HFFc6 (cell line): ENCODE measurements at regions not wholly inside any gene's neighbourhood (a gene's known extent, or its start where the extent isn't known, plus 50 kb on each side); places are given as distances from the start of the nearest gene placed in this dataset.
"Not testable (repeated sequence)": the region's sequence is repeated elsewhere in the genome, so short reads cannot be mapped to it uniquely, and the experiment has no call there.

Experiments
- DNase-seq: peaks from one replicate; pipeline ENCODE4 v3.0.0-alpha.2; 2018
- H3K27ac Mint-ChIP-seq: 2 replicates; pipeline ENCODE4 v1.8.0; 2020; ENCODE audit warnings: mild to moderate bottlenecking, mixed read lengths
- H3K27me3 Mint-ChIP-seq: 2 replicates; pipeline ENCODE4 v1.8.0; 2021; ENCODE audit warnings: mild to moderate bottlenecking, moderate library complexity, mixed read lengths; ENCODE audit not compliant: insufficient read depth
- H3K36me3 Mint-ChIP-seq: 2 replicates; pipeline ENCODE4 v1.8.0; 2021; ENCODE audit warnings: low read depth, mixed read lengths
- H3K4me1 Mint-ChIP-seq: 2 replicates; pipeline ENCODE4 v1.8.0; 2020; ENCODE audit warnings: low read depth, mixed read lengths
- H3K4me3 Mint-ChIP-seq: 2 replicates; pipeline ENCODE4 v1.8.0; 2020; ENCODE audit warnings: mild to moderate bottlenecking, moderate library complexity, mixed read lengths
- H3K9me3 Mint-ChIP-seq: 2 replicates; pipeline ENCODE4 v1.8.0; 2020; ENCODE audit warnings: mild to moderate bottlenecking, mixed read lengths
- TF ChIP-seq, protein P1 (sequence below): fragments of 200-600 bp; sonication (generic); IDR thresholded peaks from 2 replicates; pipeline ENCODE4 v1.5.0; 2021; ENCODE audit warnings: antibody characterized with exemption, mild to moderate bottlenecking

DNA sequence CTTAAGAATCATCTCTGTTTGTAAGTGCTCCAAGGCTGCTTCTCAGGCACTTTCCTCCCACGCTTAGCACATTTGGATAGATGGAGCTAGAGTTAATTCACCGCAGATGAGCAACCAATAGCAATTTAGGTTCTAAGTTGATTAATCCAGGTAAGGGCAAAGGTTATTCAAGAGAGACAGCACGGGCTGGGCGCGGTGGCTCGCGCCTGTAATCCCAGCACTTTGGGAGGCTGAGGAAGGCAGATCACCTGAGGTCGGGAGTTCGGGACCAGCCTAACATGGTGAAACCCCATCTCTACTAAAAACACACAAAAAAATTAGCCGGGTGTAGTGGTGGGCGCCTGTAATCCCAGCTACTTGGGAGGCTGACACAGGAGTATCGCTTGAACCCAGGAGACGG, 54.5 kb upstream of the UNC13C start:
- not testable (repeated sequence) for H3K4me1 Mint-ChIP-seq, H3K36me3 Mint-ChIP-seq, H3K4me3 Mint-ChIP-seq, H3K27me3 Mint-ChIP-seq, H3K27ac Mint-ChIP-seq, DNase-seq
- peaks cover 51% of the 10 kb centered on the region for H3K9me3 Mint-ChIP-seq

DNA sequence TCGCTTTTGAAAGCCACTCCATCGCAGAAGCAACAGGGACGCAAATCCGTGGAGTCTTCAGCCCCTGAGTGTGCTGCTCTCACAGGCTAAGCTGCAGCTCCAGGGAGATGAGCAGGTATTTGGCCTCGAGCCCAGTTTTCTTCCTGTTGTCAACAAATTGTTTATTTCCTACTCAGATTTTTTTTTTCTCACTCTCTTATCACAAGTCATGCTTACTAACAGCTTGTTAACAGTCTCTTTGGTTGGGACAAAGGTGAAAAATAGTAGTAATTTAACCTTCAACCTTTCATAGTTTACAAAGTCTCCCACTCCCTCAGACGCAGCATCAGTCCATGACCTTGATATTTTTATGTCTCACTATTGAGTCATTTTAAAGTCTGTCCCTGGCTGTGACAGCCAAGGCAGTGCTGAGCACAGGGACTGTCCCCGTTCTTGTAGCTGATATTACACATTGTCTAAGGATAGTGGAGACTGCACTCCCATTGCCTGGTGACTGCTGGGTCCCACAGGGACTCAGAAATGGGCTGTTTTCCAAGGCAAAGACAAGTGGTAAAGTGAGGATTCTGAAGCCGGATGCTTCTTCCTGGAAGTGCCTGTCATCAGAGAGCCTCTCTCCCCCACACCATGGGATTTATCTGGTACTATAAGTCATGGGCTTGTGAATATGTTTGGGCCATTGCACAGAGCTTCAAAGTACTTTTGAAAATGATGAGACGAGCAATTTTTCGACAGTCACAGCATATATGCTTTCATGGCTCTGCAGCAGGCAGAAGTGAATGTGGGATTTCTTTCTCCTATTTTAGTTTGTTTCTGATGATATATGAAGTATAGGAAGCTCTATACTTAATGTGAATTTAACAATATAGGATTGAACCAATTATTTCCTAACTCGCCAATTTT, 59.8 kb upstream of the UNC13C start:
- TF ChIP-seq, protein P1, sequence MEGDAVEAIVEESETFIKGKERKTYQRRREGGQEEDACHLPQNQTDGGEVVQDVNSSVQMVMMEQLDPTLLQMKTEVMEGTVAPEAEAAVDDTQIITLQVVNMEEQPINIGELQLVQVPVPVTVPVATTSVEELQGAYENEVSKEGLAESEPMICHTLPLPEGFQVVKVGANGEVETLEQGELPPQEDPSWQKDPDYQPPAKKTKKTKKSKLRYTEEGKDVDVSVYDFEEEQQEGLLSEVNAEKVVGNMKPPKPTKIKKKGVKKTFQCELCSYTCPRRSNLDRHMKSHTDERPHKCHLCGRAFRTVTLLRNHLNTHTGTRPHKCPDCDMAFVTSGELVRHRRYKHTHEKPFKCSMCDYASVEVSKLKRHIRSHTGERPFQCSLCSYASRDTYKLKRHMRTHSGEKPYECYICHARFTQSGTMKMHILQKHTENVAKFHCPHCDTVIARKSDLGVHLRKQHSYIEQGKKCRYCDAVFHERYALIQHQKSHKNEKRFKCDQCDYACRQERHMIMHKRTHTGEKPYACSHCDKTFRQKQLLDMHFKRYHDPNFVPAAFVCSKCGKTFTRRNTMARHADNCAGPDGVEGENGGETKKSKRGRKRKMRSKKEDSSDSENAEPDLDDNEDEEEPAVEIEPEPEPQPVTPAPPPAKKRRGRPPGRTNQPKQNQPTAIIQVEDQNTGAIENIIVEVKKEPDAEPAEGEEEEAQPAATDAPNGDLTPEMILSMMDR, result no peak
- H3K9me3 Mint-ChIP-seq, result peaks cover 38% of the 10 kb centered on the region
- H3K36me3 Mint-ChIP-seq, result no peaks in the 10 kb centered on the region
- H3K4me3 Mint-ChIP-seq, result no peak overlapping the region
- H3K4me1 Mint-ChIP-seq, result no peaks in the 10 kb centered on the region
- no peaks in the 10 kb centered on the region for H3K27me3 Mint-ChIP-seq
- no peak for DNase-seq
- H3K27ac Mint-ChIP-seq, result no peak overlapping the region

DNA sequence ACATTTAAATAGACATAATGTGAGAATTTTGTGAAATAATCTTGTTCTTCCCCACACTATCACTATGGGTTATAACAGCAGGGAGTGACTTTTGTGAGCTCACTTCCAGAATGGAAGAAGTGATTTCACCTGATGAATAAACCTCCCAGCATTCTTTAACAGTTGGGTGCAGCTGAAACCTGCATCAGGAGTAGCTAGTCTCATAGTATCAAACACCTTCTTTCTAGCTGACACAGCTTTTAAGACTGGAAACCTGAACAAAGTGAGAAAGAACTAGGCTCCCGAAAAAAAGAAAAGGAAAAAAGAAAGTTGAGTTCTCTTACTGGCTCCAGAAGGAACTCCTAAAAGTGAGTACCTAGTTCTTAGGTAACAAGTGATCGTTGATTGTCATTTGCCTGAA, 61.1 kb upstream of the UNC13C start:
- Mint-ChIP-seq H3K27ac (no peak overlapping the region), H3K9me3 (peaks cover 35% of the 10 kb centered on the region), H3K4me1 (no peaks in the 10 kb centered on the region), H3K36me3 (no peaks in the 10 kb centered on the region), H3K27me3 (no peaks in the 10 kb centered on the region), H3K4me3 (no peak overlapping the region)
- TF ChIP-seq, protein P1, result no peak
- DNase-seq, result no peak

DNA sequence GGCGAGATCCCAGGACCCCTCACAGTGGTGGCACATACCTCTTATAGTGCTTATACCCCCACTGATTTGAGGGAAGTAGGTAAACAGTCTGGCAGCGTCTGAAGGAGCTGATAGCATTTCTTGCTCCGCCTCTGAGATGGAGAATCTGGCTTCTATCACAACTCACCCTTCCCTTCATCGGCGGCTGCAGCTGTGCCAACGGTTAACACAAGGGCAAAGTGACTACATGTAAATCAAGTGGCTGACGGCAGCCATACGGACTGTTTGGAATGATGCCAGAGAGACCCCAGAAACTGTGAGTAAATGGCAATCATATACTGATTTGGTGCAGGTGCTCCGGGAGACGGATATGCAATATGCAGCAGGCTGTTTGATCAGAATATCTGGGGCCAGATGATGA, 66.8 kb upstream of the UNC13C start:
- peaks cover 39% of the 10 kb centered on the region for H3K9me3 Mint-ChIP-seq
- H3K4me3 Mint-ChIP-seq, result no peak overlapping the region
- H3K27ac Mint-ChIP-seq, result no peak overlapping the region
- H3K36me3 Mint-ChIP-seq, result peaks cover 5% of the 10 kb centered on the region; the same call in 1 of the 2 replicates
- H3K4me1 Mint-ChIP-seq, result no peaks in the 10 kb centered on the region
- DNase-seq, result no peak
- peaks cover 1% of the 10 kb centered on the region; the same call in 1 of the 2 replicates for H3K27me3 Mint-ChIP-seq
- TF ChIP-seq, protein P1, result no peak

DNA sequence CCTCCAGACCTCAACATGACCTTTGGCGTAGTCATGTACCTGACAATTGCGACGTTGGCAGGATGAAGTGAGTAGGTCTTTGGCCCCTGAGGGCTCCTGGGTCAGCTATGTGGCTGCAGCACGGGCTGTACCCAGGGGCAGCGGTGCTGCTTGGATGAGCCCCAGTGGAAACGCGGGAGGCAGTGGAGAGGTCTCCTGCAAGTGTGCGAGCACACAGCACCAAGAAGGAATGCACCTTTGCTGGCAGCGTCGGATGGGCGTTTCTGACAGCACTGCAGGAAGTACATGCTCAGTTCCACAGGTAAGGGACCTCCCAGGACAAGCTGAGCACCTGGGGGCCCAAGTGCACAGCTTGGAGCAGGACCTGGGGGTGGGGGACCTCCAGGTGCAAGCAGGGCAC, 67.4 kb upstream of the UNC13C start:
- H3K36me3 Mint-ChIP-seq, result peaks cover 5% of the 10 kb centered on the region; the same call in 1 of the 2 replicates
- H3K4me3 Mint-ChIP-seq, result no peak overlapping the region
- H3K9me3 Mint-ChIP-seq, result peaks cover 40% of the 10 kb centered on the region
- TF ChIP-seq, protein P1, result no peak
- DNase-seq, result no peak
- no peaks in the 10 kb centered on the region for H3K4me1 Mint-ChIP-seq
- H3K27me3 Mint-ChIP-seq, result peaks cover 1% of the 10 kb centered on the region; the same call in 1 of the 2 replicates
- H3K27ac Mint-ChIP-seq, result no peak overlapping the region

DNA sequence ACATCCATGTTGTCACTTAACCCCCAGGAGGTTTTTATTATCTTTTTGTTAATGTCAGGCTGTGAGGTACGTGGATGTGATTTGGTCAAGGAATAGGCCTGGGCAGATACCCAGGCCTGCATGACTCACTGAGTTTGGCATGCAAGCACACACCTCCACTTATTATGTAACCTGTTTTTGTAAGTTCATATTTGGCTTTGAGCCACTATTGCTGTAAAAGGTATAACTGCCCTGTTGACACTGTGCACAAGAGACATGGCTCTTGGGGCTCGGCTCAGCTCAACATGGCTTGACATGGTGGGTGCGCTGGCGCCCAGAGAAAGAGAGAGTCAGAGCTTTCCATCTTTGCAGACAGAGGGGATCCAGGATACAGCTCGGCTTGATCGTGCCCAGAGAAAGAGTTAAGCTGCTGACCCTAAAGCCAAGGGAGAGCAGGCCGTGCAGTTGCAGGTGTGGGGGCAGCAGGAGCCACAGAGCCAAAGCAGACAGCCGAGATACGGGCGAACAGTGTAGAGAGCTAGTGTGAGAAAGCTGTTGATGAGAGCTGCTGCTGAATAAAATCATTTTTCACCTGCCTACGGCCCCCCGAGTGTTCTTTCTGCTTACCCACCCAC, 67.9 kb upstream of the UNC13C start:
- TF ChIP-seq, protein P1, result no peak
- peaks cover 5% of the 10 kb centered on the region; the same call in 1 of the 2 replicates for H3K36me3 Mint-ChIP-seq
- no peak overlapping the region for H3K4me3 Mint-ChIP-seq
- peaks cover 40% of the 10 kb centered on the region for H3K9me3 Mint-ChIP-seq
- DNase-seq, result no peak
- no peak overlapping the region for H3K27ac Mint-ChIP-seq
- H3K27me3 Mint-ChIP-seq, result peaks cover 1% of the 10 kb centered on the region; the same call in 1 of the 2 replicates
- H3K4me1 Mint-ChIP-seq, result no peaks in the 10 kb centered on the region
